ENCODE measurements at regions not wholly inside any gene's neighbourhood (a gene's known extent, or its start where the extent isn't known, plus 50 kb on each side); places are given as distances from the start of the nearest gene placed in this dataset.

- no peaks in the 10 kb centered on the region for H3K9me3 ChIP-seq (ENCODE audit: control insufficient read depth, insufficient read depth, low read depth, low read length)
- H3K27ac ChIP-seq (ENCODE audit: low read length), result no peak overlapping the region
- no peaks in the 10 kb centered on the region for H3K36me3 ChIP-seq (ENCODE audit: control insufficient read depth, insufficient read depth, low read length)
- ChIA-PET POLR2A (no interaction called here), CTCF (no interaction called here)
- 0 out of 2 replicates have a peak, but pooled peaks cover 3% of the 10 kb centered on the region for H3K27me3 ChIP-seq (ENCODE audit: control insufficient read depth, insufficient read depth, low read length)
- no peak overlapping the region for H3K4me3 ChIP-seq (ENCODE audit: low read depth in 2 of 2, low read length in 2 of 2)
- in situ Hi-C loops (cut with HindIII; ENCODE audit: low pct_unique_long_range_greater_than_20kb, low sequenced_read_pairs), result no loop called here
- ATAC-seq (no peak), DNase-seq (ENCODE audit: low read depth, low spot score) (no peak)
- no peak for TF ChIP-seq TCF7L2 (IDR thresholded peaks at IDR 0.05; ENCODE audit: low read depth, low read length)
- TF ChIP-seq SIN3A (IDR thresholded peaks at IDR 0.05; ENCODE audit: borderline replicate concordance, insufficient read depth, low read depth, low read length), result no peak
- intact Hi-C loops (cut with micrococcal nuclease; ENCODE audit: unreplicated experiment), result no loop called here
- no peaks in the 10 kb centered on the region for H3K4me1 ChIP-seq (ENCODE audit: control insufficient read depth, insufficient read depth, low read length)
- no TSS peak for BruUV-seq (replicated peaks)
These were observed 304.1 kb downstream of the CWC27 start for GRCh38 chr5:65072850-65073249.

- no peak for DNase-seq (ENCODE audit: low read depth, low spot score)
- no peaks in the 10 kb centered on the region for H3K36me3 ChIP-seq (ENCODE audit: control insufficient read depth, insufficient read depth, low read length)
- no TSS peak for BruUV-seq (replicated peaks)
- TF ChIP-seq REST (IDR thresholded peaks at IDR 0.05; ENCODE audit: insufficient read depth in 1 of 2, low read depth in 2 of 2, low read length in 1 of 2) (no peak), POLR2AphosphoS5 (IDR thresholded peaks at IDR 0.05; ENCODE audit: low read depth, low read length) (no peak), TCF7L2 (IDR thresholded peaks at IDR 0.05; ENCODE audit: low read depth, low read length) (no peak), SIN3A (IDR thresholded peaks at IDR 0.05; ENCODE audit: borderline replicate concordance, insufficient read depth, low read depth, low read length) (no peak), CTCF (IDR thresholded peaks at IDR 0.05) (no peak)
- intact Hi-C loops (cut with micrococcal nuclease; ENCODE audit: unreplicated experiment), result no loop called here
- no peak for ATAC-seq
- no peak overlapping the region for H3K4me3 ChIP-seq (ENCODE audit: low read depth in 2 of 2, low read length in 2 of 2)
- no peak overlapping the region for H3K27ac ChIP-seq (ENCODE audit: low read length)
- H3K27me3 ChIP-seq (ENCODE audit: control insufficient read depth, insufficient read depth, low read length), result 0 out of 2 replicates have a peak, but pooled peaks cover 3% of the 10 kb centered on the region
- CTCF ChIA-PET, result no interaction called here
- in situ Hi-C loops (cut with HindIII; ENCODE audit: low pct_unique_long_range_greater_than_20kb, low sequenced_read_pairs), result no loop called here
- POLR2A ChIA-PET, result no interaction called here
- H3K9me3 ChIP-seq (ENCODE audit: control insufficient read depth, insufficient read depth, low read depth, low read length), result no peaks in the 10 kb centered on the region
- no peaks in the 10 kb centered on the region for H3K4me1 ChIP-seq (ENCODE audit: control insufficient read depth, insufficient read depth, low read length)
These were observed 304.5 kb downstream of the CWC27 start for GRCh38 chr5:65073250-65073661.

GRCh38 chr5:65075623-65076250 lies 307.0 kb downstream of the CWC27 start:
- DNase-seq (ENCODE audit: low read depth, low spot score), result no peak
- Histone ChIP-seq H3K4me3 (ENCODE audit: low read depth in 2 of 2, low read length in 2 of 2) (no peak overlapping the region), H3K9me3 (ENCODE audit: control insufficient read depth, insufficient read depth, low read depth, low read length) (no peaks in the 10 kb centered on the region), H3K27ac (ENCODE audit: low read length) (no peak overlapping the region), H3K27me3 (ENCODE audit: control insufficient read depth, insufficient read depth, low read length) (0 out of 2 replicates have a peak, but pooled peaks cover 3% of the 10 kb centered on the region), H3K36me3 (ENCODE audit: control insufficient read depth, insufficient read depth, low read length) (no peaks in the 10 kb centered on the region), H3K4me1 (ENCODE audit: control insufficient read depth, insufficient read depth, low read length) (no peaks in the 10 kb centered on the region)
- ATAC-seq, result no peak
- no peak for TF ChIP-seq REST (IDR thresholded peaks at IDR 0.05; ENCODE audit: insufficient read depth in 1 of 2, low read depth in 2 of 2, low read length in 1 of 2)
- TF ChIP-seq CTCF (IDR thresholded peaks at IDR 0.05), result no peak
- no peak for TF ChIP-seq POLR2AphosphoS5 (IDR thresholded peaks at IDR 0.05; ENCODE audit: low read depth, low read length)
- TF ChIP-seq SIN3A (IDR thresholded peaks at IDR 0.05; ENCODE audit: borderline replicate concordance, insufficient read depth, low read depth, low read length), result no peak
- in situ Hi-C loops (cut with HindIII; ENCODE audit: low pct_unique_long_range_greater_than_20kb, low sequenced_read_pairs), result no loop called here
- ChIA-PET CTCF (no interaction called here), POLR2A (no interaction called here)
- BruUV-seq (replicated peaks), result no TSS peak
- intact Hi-C loops (cut with micrococcal nuclease; ENCODE audit: unreplicated experiment), result no loop called here

All from Panc1 (cell line).